HepG2 (cell line): ENCODE measurements at regions not wholly inside any gene's neighbourhood (a gene's known extent, or its start where the extent isn't known, plus 50 kb on each side); places are given as distances from the start of the nearest gene placed in this dataset.

Source experiments
- ATAC-seq: fragments of 200-7000 bp; cut with Tn5 transposase; 3 replicates; pipeline ENCODE4 v1.9.1; 2020; ENCODE audit warnings: mild to moderate bottlenecking, moderate library complexity
- BruUV-seq: library from RNA; stranded (reverse); fragments of 400-500 nt; replicated peaks from 2 replicates; lab custom pipeline; 2021; lab: Mats Ljungman, UMichigan
- CTCF ChIA-PET: fragments of 300-600 bp; formaldehyde crosslinking; extraction: SDS; loops from one replicate; lab custom pipeline; 2021; ENCODE audit warnings: low total read pairs, inconsistent platforms, low intra/inter-chr PET ratio; lab: Yijun Ruan, JAX
- POLR2A ChIA-PET: fragments of 350-600 bp; sonication (Branson Sonifier 250); formaldehyde crosslinking; loops from one replicate; lab custom pipeline; 2020; ENCODE audit warnings: antibody characterized with exemption, inconsistent platforms; lab: Yijun Ruan, JAX
- DNase-seq: peaks from one replicate; pipeline ENCODE4 v3.0.0-alpha.2; 2015; ENCODE audit warnings: low spot score
- FAIRE-seq: peaks from 3 replicates; lab custom pipeline; 2011; peaks lifted over from hg19 to GRCh38; lab: Jason Lieb, UNC
- H2AFZ ChIP-seq: one replicate; pipeline ENCODE4 v1.6.1; 2011; ENCODE audit warnings: low read length, inconsistent platforms
- H3K27ac ChIP-seq: fragments of 300-600 bp; 3 replicates; pipeline ENCODE4 v1.8.0; 2011; ENCODE audit warnings: mixed run types, mild to moderate bottlenecking, mixed read lengths, low read length, inconsistent platforms; ENCODE audit not compliant: insufficient read depth; ENCODE audit errors: extremely low read length
- H3K27me3 ChIP-seq, 2 experiments: fragments of 200-600 bp in 1 of 2; 2 replicates in 1 of 2; 3 replicates in 1 of 2; pipeline versions ENCODE4 v1.6.0 to v1.8.0; 2011; ENCODE audit warnings: low read length in 2 of 2, mild to moderate bottlenecking in 2 of 2, moderate library complexity in 2 of 2, inconsistent platforms in 1 of 2; ENCODE audit not compliant: insufficient read depth in 2 of 2, control insufficient read depth in 1 of 2
- H3K36me3 ChIP-seq, 2 experiments: fragments of 200-600 bp in 1 of 2; replicated peaks in 1 of 2; 2 replicates in 1 of 2; 3 replicates in 1 of 2; pipeline versions ENCODE4 v1.5.1 to v1.8.0; 2011; ENCODE audit warnings: low read length in 2 of 2, inconsistent platforms in 1 of 2; ENCODE audit not compliant: insufficient read depth in 2 of 2, control insufficient read depth in 1 of 2
- H3K4me1 ChIP-seq: 2 replicates; pipeline ENCODE4 v1.5.1; 2012; ENCODE audit warnings: low read length, inconsistent platforms; ENCODE audit not compliant: insufficient read depth
- H3K4me2 ChIP-seq: 2 replicates; pipeline ENCODE4 v1.6.0; 2011; ENCODE audit warnings: low read depth, low read length, inconsistent platforms
- H3K4me3 ChIP-seq, 3 experiments: fragments of 200-600 bp in 1 of 3; sonication (generic), shearing (Covaris generic) in 1 of 3; replicated peaks in 1 of 3; 2 replicates each; pipeline ENCODE4 v1.5.1; 2011 to 2016; ENCODE audit warnings: low read length in 3 of 3, inconsistent platforms in 2 of 3, low read depth in 2 of 3, mild to moderate bottlenecking in 2 of 3, control low read depth in 1 of 3, mixed read lengths in 1 of 3; ENCODE audit not compliant: insufficient read depth in 1 of 3
- H3K79me2 ChIP-seq: one replicate; pipeline ENCODE4 v1.6.1; 2011; ENCODE audit warnings: low read length, inconsistent platforms; ENCODE audit not compliant: insufficient read depth
- H3K9ac ChIP-seq: 2 replicates; pipeline ENCODE4 v1.6.0; 2011; ENCODE audit warnings: mild to moderate bottlenecking, low read depth, low read length, inconsistent platforms; ENCODE audit not compliant: insufficient read depth
- H3K9me3 ChIP-seq: 2 replicates; pipeline ENCODE4 v1.5.1; 2012; ENCODE audit warnings: mild to moderate bottlenecking, low read length
- H4K20me1 ChIP-seq: 2 replicates; pipeline ENCODE4 v1.6.0; 2011; ENCODE audit warnings: inconsistent platforms, mild to moderate bottlenecking, low read length, moderate library complexity; ENCODE audit not compliant: insufficient read depth
- CENPT ChIP-seq: sonication (generic); formaldehyde crosslinking; IDR thresholded peaks from 2 replicates; pipeline ENCODE4 v1.8.0; 2022; ENCODE audit warnings: low read depth, mild to moderate bottlenecking, moderate library complexity, missing genetic modification reagents
- FOXC1 ChIP-seq: sonication (generic); formaldehyde crosslinking; IDR thresholded peaks from 2 replicates; pipeline ENCODE4 v1.8.0; 2022; ENCODE audit warnings: mild to moderate bottlenecking, missing genetic modification reagents, borderline replicate concordance
- GLI4 ChIP-seq: sonication (generic); formaldehyde crosslinking; IDR thresholded peaks from 2 replicates; pipeline ENCODE4 v1.5.1; 2020; ENCODE audit warnings: missing genetic modification reagents, mild to moderate bottlenecking, moderate library complexity, borderline replicate concordance
- HDAC2 ChIP-seq: sonication (generic); formaldehyde crosslinking; IDR thresholded peaks from 2 replicates; pipeline ENCODE4 v1.4.0; 2020; ENCODE audit warnings: missing genetic modification reagents
- IKZF1 ChIP-seq: fragments of 450-650 bp; IDR thresholded peaks from 2 replicates; pipeline ENCODE4 v1.7.1; 2016
- IKZF4 ChIP-seq: sonication (generic); formaldehyde crosslinking; IDR thresholded peaks from 2 replicates; pipeline ENCODE4 v1.5.1; 2020; ENCODE audit warnings: borderline replicate concordance, mild to moderate bottlenecking, low read depth, missing genetic modification reagents; ENCODE audit errors: not compliant biosample characterization
- MTA3 ChIP-seq: sonication (generic); formaldehyde crosslinking; IDR thresholded peaks from 2 replicates; pipeline ENCODE4 v1.4.0; 2020; ENCODE audit warnings: missing genetic modification reagents
- NFIC ChIP-seq: IDR thresholded peaks from 2 replicates; pipeline ENCODE4 v1.6.1; 2012; ENCODE audit warnings: mild to moderate bottlenecking, low read length, inconsistent platforms
- TAF1 ChIP-seq: sonication (generic); formaldehyde crosslinking; IDR thresholded peaks from 2 replicates; pipeline ENCODE4 v1.4.0; 2020; ENCODE audit warnings: missing genetic modification reagents
- ZC3H13 ChIP-seq: sonication (generic); formaldehyde crosslinking; IDR thresholded peaks from 2 replicates; pipeline ENCODE4 v1.8.1; 2023; ENCODE audit warnings: mild to moderate bottlenecking, missing genetic modification reagents, moderate library complexity
- ZKSCAN1 ChIP-seq: fragments of 150-350 bp; IDR thresholded peaks from 2 replicates; pipeline ENCODE4 v1.6.1; 2014; ENCODE audit warnings: low read length
- ZNF335 ChIP-seq: sonication (generic); formaldehyde crosslinking; IDR thresholded peaks from 2 replicates; pipeline ENCODE4 v1.4.0; 2020; ENCODE audit warnings: missing genetic modification reagents
- ZNF44 ChIP-seq: sonication (generic); formaldehyde crosslinking; IDR thresholded peaks from 2 replicates; pipeline ENCODE4 v1.5.1; 2020; ENCODE audit warnings: mild to moderate bottlenecking, missing genetic modification reagents
- WGBS: methylation state at CpG from one replicate; pipeline ENCODE4 v1.1.6; 2017; ENCODE audit warnings: low lambda C conversion rate; 5-methylcytosine and 5-hydroxymethylcytosine counted together
- in situ Hi-C: cut with HindIII; loops from 2 replicates; pipeline ENCODE4 v1.10.0; 2017; ENCODE audit warnings: low pct_unique_long_range_greater_than_20kb; ENCODE audit not compliant: extremely low pct_ligation_motif_present
- intact Hi-C: fragments of 100-400 bp; cut with micrococcal nuclease; formaldehyde crosslinking; loops from one replicate; pipeline ENCODE4 v1.10.0; 2022; ENCODE audit not compliant: unreplicated experiment
- TF ChIP-seq, protein P1 (sequence below): IDR thresholded peaks from 2 replicates; pipeline ENCODE4 v1.6.1; 2016; ENCODE audit warnings: mild to moderate bottlenecking
- TF ChIP-seq, protein P2 (sequence below): sonication (generic); formaldehyde crosslinking; IDR thresholded peaks from 2 replicates; pipeline ENCODE4 v1.4.0; 2020; ENCODE audit warnings: missing genetic modification reagents
- TF ChIP-seq, protein P3 (sequence below): sonication (generic); formaldehyde crosslinking; IDR thresholded peaks from one replicate; pipeline ENCODE4 v1.5.1; 2020; ENCODE audit warnings: mild to moderate bottlenecking, missing genetic modification reagents; ENCODE audit errors: not compliant biosample characterization

DNA sequence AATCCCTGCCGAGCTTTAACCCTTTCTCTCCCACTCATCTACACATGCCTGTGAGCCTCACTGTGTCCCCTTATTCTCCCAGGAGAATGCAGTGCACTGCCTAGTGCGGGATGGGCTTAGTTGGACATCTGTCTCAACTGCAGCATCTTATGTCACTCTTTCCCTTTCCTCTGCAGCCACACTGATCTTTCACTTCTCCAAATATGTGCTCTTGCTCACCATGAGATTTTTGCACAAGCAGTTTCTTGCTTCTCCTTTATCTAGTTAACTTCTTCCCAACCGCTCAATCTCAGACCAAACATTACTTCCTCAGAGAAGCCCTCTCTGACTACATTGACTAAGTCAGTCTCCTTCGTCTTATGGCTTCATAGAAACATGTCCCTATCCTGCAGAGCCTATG, 292.3 kb downstream of the KBTBD8 start:
- no peaks in the 10 kb centered on the region for H3K27me3 ChIP-seq
- H3K36me3 ChIP-seq, result no peaks in the 10 kb centered on the region
- H3K4me2 ChIP-seq, result no peak overlapping the region
- H3K9ac ChIP-seq, result no peak overlapping the region
- no TSS peak for BruUV-seq
- H3K4me3 ChIP-seq, result no peak overlapping the region
- in situ Hi-C loops, result no loop called here
- no peak for ATAC-seq
- H4K20me1 ChIP-seq, result no peaks in the 10 kb centered on the region
- POLR2A ChIA-PET, result no interaction called here
- WGBS, result 90% methylated on average over 4 of the region's 4 CpGs
- no peaks in the 10 kb centered on the region for H3K9me3 ChIP-seq
- no peak for FAIRE-seq
- CTCF ChIA-PET, result no interaction called here
- H3K27ac ChIP-seq, result no peak overlapping the region
- TF ChIP-seq, protein P1, sequence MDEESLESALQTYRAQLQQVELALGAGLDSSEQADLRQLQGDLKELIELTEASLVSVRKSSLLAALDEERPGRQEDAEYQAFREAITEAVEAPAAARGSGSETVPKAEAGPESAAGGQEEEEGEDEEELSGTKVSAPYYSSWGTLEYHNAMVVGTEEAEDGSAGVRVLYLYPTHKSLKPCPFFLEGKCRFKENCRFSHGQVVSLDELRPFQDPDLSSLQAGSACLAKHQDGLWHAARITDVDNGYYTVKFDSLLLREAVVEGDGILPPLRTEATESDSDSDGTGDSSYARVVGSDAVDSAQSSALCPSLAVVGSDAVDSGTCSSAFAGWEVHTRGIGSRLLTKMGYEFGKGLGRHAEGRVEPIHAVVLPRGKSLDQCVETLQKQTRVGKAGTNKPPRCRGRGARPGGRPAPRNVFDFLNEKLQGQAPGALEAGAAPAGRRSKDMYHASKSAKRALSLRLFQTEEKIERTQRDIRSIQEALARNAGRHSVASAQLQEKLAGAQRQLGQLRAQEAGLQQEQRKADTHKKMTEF (CRISPR knock-in tag), result no peak
- no peak for TF ChIP-seq MTA3
- TF ChIP-seq ZNF335 (CRISPR knock-in tag), result no peak
- no peak for TF ChIP-seq GLI4 (CRISPR knock-in tag)
- TF ChIP-seq TAF1, result no peak
- TF ChIP-seq, protein P2, sequence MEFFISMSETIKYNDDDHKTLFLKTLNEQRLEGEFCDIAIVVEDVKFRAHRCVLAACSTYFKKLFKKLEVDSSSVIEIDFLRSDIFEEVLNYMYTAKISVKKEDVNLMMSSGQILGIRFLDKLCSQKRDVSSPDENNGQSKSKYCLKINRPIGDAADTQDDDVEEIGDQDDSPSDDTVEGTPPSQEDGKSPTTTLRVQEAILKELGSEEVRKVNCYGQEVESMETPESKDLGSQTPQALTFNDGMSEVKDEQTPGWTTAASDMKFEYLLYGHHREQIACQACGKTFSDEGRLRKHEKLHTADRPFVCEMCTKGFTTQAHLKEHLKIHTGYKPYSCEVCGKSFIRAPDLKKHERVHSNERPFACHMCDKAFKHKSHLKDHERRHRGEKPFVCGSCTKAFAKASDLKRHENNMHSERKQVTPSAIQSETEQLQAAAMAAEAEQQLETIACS, result no peak
- TF ChIP-seq IKZF1, result no peak
- no peak for TF ChIP-seq ZNF44 (CRISPR knock-in tag)
- TF ChIP-seq, protein P3, sequence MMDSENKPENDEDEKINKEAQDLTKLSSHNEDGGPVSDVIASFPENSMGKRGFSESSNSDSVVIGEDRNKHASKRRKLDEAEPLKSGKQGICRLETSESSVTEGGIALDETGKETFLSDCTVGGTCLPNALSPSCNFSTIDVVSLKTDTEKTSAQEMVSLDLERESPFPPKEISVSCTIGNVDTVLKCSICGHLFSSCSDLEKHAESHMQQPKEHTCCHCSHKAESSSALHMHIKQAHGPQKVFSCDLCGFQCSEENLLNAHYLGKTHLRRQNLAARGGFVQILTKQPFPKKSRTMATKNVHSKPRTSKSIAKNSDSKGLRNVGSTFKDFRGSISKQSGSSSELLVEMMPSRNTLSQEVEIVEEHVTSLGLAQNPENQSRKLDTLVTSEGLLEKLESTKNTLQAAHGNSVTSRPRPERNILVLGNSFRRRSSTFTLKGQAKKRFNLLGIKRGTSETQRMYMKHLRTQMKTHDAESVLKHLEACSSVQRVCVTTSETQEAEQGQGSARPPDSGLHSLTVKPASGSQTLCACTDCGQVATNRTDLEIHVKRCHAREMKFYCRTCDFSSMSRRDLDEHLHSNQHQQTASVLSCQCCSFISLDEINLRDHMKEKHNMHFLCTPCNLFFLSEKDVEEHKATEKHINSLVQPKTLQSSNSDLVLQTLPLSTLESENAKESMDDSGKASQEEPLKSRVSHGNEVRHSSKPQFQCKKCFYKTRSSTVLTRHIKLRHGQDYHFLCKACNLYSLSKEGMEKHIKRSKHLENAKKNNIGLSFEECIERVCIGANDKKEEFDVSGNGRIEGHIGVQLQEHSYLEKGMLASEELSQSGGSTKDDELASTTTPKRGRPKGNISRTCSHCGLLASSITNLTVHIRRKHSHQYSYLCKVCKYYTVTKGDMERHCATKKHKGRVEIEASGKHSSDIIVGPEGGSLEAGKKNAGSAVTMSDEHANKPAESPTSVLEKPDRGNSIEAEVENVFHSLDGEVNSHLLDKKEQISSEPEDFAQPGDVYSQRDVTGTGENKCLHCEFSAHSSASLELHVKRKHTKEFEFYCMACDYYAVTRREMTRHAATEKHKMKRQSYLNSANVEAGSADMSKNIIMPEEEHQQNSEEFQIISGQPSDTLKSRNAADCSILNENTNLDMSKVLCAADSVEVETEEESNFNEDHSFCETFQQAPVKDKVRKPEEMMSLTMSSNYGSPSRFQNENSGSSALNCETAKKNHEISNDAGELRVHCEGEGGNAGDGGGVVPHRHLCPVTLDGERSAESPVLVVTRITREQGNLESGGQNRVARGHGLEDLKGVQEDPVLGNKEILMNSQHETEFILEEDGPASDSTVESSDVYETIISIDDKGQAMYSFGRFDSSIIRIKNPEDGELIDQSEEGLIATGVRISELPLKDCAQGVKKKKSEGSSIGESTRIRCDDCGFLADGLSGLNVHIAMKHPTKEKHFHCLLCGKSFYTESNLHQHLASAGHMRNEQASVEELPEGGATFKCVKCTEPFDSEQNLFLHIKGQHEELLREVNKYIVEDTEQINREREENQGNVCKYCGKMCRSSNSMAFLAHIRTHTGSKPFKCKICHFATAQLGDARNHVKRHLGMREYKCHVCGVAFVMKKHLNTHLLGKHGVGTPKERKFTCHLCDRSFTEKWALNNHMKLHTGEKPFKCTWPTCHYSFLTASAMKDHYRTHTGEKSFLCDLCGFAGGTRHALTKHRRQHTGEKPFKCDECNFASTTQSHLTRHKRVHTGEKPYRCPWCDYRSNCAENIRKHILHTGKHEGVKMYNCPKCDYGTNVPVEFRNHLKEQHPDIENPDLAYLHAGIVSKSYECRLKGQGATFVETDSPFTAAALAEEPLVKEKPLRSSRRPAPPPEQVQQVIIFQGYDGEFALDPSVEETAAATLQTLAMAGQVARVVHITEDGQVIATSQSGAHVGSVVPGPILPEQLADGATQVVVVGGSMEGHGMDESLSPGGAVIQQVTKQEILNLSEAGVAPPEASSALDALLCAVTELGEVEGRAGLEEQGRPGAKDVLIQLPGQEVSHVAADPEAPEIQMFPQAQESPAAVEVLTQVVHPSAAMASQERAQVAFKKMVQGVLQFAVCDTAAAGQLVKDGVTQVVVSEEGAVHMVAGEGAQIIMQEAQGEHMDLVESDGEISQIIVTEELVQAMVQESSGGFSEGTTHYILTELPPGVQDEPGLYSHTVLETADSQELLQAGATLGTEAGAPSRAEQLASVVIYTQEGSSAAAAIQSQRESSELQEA (CRISPR knock-in tag), result no peak
- no peak for TF ChIP-seq IKZF4
- TF ChIP-seq HDAC2 (CRISPR knock-in tag), result no peak
- TF ChIP-seq ZC3H13, result no peak
- no peak for TF ChIP-seq FOXC1 (CRISPR knock-in tag)
- no peak for TF ChIP-seq NFIC
- TF ChIP-seq CENPT (CRISPR knock-in tag), result no peak
- no peak for TF ChIP-seq ZKSCAN1
- H3K79me2 ChIP-seq, result no peaks in the 10 kb centered on the region
- H2AFZ ChIP-seq, result no peak overlapping the region
- DNase-seq, result no peak
- H3K4me1 ChIP-seq, result peaks cover 57% of the 10 kb centered on the region
- intact Hi-C loops, result no loop called here
